Subcutaneous abdominal adipose tissue (tissue), 5 donors: ENCODE measurements at regions not wholly inside any gene's neighbourhood (a gene's known extent, or its start where the extent isn't known, plus 50 kb on each side); places are given as distances from the start of the nearest gene placed in this dataset.

Experiments used
- H3K27ac ChIP-seq: one replicate; pipeline ENCODE4 v1.7.0; 2013; ENCODE audit warnings: low read depth, mild to moderate bottlenecking, inconsistent platforms, low read length, moderate library complexity
- H3K27me3 ChIP-seq, 5 donors: one replicate each; pipeline ENCODE4 v1.7.0; 2013; ENCODE audit warnings: low read length in 5 of 5, inconsistent platforms in 1 of 5; ENCODE audit not compliant: control insufficient read depth in 5 of 5, insufficient read depth in 4 of 5
- H3K36me3 ChIP-seq, 5 donors: one replicate each; pipeline ENCODE4 v1.7.0; 2013; ENCODE audit warnings: low read length in 5 of 5; ENCODE audit not compliant: control insufficient read depth in 5 of 5, insufficient read depth in 5 of 5
- H3K4me1 ChIP-seq, 5 donors: one replicate each; pipeline ENCODE4 v1.7.0; 2013; ENCODE audit warnings: low read length in 5 of 5, mild to moderate bottlenecking in 3 of 5, moderate library complexity in 1 of 5; ENCODE audit not compliant: control insufficient read depth in 5 of 5, insufficient read depth in 5 of 5
- H3K4me3 ChIP-seq, 5 donors: one replicate each; pipeline ENCODE4 v1.7.0; 2013; ENCODE audit warnings: low read length in 5 of 5, low read depth in 1 of 5
- H3K9ac ChIP-seq, 5 donors: one replicate each; pipeline ENCODE4 v1.7.0; 2013; ENCODE audit warnings: low read length in 5 of 5, mild to moderate bottlenecking in 4 of 5, moderate library complexity in 3 of 5
- H3K9me3 ChIP-seq, 5 donors: one replicate each; pipeline ENCODE4 v1.7.0; 2013; ENCODE audit warnings: low read length in 5 of 5; ENCODE audit not compliant: control insufficient read depth in 5 of 5
- donor health status: healthy.
- donor health status: healthy.
- donor health status: healthy.
- donor health status: healthy.
- donor health status: healthy.

DNA sequence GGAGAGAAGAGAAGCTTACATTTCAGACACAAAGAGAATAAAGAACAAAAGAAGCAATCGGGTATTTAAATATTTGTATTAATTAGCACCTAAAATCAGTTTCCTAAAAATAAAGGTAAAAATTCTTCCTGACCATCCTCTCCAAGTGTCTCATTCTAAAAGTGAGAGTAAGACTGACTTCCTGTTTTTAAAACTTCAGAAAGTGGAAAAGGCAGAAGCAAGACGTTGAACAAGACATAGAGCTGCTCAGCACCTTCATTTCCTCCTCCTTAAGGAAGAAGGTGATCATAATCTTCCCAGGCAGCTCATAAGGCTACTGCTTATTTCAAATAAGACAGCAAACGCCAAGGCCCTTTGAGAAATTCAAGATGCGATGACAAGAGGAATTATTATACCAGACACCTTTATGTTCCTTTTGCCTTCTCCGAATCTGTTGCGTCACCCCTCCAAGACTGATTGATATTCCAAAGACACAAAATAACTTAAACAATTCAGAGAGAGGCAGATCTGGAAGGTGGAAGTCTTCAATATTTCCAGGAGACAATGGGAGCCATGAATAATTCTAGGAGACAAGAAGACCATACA lies 238.8 kb upstream of the TLE3 start:
- Histone ChIP-seq H3K9ac (no peak overlapping the region), H3K9me3 (peaks cover 6 to 12% (median 10%) of the 10 kb centered on the region in 5 donors), H3K4me3 (no peak overlapping the region), H3K27ac (no peak overlapping the region), H3K27me3 (peaks cover 0 to 3% (median 0%) of the 10 kb centered on the region in 5 donors), H3K36me3 (no peaks in the 10 kb centered on the region), H3K4me1 (peaks cover 0 to 9% (median 8%) of the 10 kb centered on the region in 5 donors)

DNA sequence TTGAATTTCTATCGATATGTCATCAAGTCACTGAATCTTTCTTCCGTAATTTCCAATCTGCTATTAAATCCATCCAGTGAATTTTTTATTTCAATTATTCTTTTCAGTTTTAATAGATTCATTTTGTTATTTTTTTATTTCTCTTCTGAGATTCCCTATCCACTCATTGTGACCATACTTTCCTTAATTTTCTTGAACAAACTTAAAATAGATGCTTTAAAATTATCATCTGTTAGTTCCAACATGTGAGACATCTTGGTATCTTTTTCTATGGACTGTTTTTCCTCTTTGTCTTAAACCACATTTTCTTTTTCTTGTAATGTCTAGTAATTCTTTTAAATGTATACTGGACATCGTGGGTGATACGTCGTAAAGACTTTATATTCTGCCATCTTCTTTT lies 236.6 kb upstream of the TLE3 start:
- peaks cover 0 to 3% (median 0%) of the 10 kb centered on the region in 5 donors for H3K27me3 ChIP-seq
- peaks cover 6 to 15% (median 12%) of the 10 kb centered on the region in 5 donors for H3K9me3 ChIP-seq
- H3K36me3 ChIP-seq = no peaks in the 10 kb centered on the region
- no peak overlapping the region for H3K4me3 ChIP-seq
- H3K27ac ChIP-seq = no peak overlapping the region
- H3K4me1 ChIP-seq = peaks cover 0 to 4% (median 0%) of the 10 kb centered on the region in 5 donors
- no peak overlapping the region for H3K9ac ChIP-seq

DNA sequence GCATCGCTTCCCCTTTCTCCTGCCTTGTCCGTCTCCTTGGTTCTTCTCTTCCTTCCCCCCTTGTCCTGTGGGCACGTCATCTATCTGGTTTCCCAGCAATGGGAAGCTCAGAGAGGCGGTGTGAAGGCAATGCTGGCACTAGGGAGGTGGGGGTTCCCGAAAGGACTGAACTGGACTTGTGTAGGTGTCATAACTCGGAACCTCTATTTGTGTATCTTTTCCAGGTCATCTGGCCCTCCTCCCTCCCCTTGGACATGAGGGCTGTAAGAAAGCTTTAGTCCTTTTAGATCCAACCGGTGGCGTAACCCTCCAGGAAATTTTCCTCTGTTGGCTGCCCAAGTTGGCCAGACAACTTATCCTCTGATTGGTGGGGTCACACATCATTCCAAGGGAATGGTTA lies 231.5 kb upstream of the TLE3 start:
- no peak overlapping the region for H3K4me3 ChIP-seq
- peaks cover 0 to 5% (median 2%) of the 10 kb centered on the region in 5 donors for H3K9me3 ChIP-seq
- peaks cover 2 to 27% (median 21%) of the 10 kb centered on the region in 5 donors for H3K4me1 ChIP-seq
- H3K27me3 ChIP-seq = no peaks in the 10 kb centered on the region
- H3K9ac ChIP-seq = no peak overlapping the region
- H3K36me3 ChIP-seq = no peaks in the 10 kb centered on the region
- no peak overlapping the region for H3K27ac ChIP-seq

DNA sequence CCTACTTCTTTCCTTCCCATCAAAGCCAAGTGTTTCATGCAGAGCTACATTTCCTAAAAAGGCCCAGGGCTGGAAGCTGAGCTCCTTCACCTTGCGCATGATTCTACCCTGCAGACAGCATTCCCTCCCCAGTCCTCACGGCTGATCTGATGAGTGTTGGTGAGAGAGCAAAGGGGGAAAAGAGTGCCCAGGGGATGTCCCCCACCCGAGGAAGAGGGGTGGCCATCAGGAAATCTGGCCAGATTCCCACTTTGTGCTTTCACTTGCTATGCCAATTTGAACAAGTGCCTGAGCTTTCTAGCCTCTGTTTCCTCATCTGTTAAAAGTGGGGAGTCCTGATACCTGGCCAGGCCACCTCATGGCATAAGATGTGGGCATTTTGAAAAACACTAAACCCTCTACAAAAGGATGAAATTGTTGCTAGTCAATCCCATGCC lies 231.0 kb upstream of the TLE3 start:
- Histone ChIP-seq H3K36me3 (no peaks in the 10 kb centered on the region), H3K27ac (no peak overlapping the region), H3K4me3 (no peak overlapping the region)

DNA sequence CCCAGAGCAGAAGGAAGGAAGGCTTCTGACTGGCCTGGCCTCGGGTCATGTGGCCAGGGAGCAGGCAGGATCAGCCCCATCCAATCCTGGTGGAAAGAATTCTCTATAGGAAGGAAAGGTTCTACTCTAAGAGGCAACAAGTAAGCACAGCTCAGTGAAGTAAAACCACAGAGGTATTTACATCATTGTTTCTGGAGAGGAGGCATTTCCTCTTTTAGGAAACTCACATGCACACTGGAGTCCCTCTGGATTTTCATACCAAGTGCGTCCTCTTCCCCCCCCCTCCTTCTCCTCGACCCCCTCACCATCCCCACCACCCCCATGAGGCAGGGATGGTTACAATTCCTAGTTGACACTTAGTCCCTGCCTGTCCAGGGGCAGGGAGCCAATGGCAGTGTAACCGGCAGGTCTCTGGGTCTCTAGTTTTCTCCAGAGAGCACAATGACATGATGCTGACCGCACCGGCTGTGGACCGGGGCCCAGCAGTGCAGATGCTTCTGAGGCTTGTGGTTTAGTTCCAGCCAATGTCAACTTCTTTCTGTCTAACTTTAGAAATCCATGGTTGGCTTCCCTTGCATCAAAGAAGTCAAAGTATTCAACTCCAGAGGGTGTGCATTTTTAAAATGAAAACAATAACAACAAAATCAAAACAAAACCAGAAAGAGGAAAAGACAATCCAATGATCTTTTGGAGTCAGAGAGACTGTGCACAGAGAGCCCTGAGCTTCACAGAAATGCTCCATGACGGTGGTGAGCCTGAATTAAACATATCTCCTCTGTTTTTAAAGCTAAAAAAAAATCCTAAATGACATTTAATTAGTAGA lies 230.3 kb upstream of the TLE3 start:
- Histone ChIP-seq H3K9me3 (peaks cover 0 to 4% (median 0%) of the 10 kb centered on the region in 5 donors), H3K9ac (no peak overlapping the region), H3K27ac (no peak overlapping the region), H3K4me1 (peaks cover 2 to 37% (median 30%) of the 10 kb centered on the region in 5 donors), H3K27me3 (no peaks in the 10 kb centered on the region), H3K36me3 (no peaks in the 10 kb centered on the region), H3K4me3 (no peak overlapping the region)

More for the DNA sequence above, 231.0 kb upstream of the TLE3 start:
- Histone ChIP-seq H3K9me3 (peaks cover 0 to 4% (median 0%) of the 10 kb centered on the region in 5 donors), H3K9ac (no peak overlapping the region), H3K4me1 (peaks cover 2 to 31% (median 24%) of the 10 kb centered on the region in 5 donors), H3K27me3 (no peaks in the 10 kb centered on the region)

DNA sequence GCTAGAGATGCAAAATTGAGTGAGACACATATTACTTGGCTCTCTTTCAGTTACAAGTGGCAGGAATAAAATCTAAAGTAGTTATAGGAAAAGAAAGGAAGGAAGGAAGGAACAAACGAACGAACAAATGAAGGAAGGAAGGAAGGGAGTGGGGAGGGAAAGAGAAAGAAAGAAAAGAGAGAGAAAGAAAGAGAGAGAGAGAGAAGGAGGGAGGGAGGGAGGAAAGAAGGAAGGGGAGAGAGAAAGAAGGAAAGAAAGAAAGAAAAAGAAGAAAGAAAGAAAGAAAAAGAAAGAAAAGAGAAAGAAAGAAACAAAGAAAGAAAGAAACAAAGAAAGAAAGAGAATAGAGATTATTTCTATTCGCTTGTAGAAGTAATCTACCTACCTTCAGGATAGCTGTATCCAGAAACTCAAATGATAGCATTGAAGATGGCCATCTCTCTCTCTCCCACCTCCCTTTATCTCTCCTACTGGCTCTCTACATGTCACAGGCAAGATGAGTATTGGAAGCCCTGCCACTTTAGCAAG lies 229.7 kb upstream of the TLE3 start:
- Histone ChIP-seq H3K4me1 (peaks cover 2 to 44% (median 37%) of the 10 kb centered on the region in 5 donors), H3K27ac (no peak overlapping the region), H3K27me3 (no peaks in the 10 kb centered on the region)

DNA sequence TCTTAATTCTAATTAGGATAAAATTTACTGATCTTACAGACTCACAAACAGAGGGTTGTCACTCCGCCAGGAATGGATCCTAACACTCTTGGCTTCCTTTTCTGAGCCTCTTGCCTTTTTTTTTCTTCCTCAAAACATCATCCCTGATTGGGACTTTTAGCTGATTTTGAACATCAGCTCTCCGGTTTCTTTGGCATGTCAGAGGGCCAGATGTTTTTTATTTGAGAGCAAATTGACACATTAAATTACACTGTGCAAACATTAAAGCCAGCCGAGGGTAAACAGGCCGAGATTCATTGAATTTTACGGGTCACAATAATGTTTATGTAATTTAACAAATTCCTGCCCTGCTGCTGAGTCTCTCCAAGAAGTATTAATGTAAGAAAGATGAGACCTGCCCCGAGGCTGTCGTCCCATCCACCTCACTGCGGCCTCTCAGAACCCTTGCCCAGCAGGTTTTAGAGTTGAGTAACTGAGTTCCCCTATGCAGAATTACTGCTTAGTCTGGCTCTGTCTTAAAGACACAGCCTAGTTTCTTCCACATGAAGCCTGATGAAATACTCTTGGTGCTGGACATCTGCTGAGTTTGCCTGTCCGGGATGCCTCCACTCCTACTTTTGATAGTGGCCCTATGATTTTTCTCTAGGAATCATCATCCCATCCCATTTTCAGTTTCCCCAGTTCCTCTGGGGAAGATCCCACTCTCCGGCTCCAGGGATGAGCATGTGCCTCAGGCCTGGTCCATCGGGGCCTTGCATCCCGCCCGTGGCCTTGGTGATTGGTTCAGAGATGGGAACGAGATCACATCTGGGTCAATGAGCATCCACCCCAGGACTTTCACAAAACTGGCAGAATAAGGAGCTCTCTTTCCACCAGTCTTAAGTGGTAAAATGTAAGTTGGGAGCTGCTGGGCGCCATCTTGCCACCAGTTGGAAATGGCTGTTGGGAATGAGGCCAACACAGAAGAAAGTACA lies 226.6 kb upstream of the TLE3 start:
- Histone ChIP-seq H3K9me3 (no peaks in the 10 kb centered on the region), H3K4me3 (no peak overlapping the region), H3K36me3 (no peaks in the 10 kb centered on the region), H3K9ac (no peak overlapping the region), H3K4me1 (peaks cover 18 to 75% (median 68%) of the 10 kb centered on the region in 5 donors), H3K27ac (peak overlapping the region; percentile 11), H3K27me3 (no peaks in the 10 kb centered on the region)

More for the DNA sequence above, 229.7 kb upstream of the TLE3 start:
- Histone ChIP-seq H3K9me3 (peaks cover 0 to 4% (median 0%) of the 10 kb centered on the region in 5 donors), H3K36me3 (no peaks in the 10 kb centered on the region), H3K4me3 (no peak overlapping the region), H3K9ac (no peak overlapping the region)

DNA sequence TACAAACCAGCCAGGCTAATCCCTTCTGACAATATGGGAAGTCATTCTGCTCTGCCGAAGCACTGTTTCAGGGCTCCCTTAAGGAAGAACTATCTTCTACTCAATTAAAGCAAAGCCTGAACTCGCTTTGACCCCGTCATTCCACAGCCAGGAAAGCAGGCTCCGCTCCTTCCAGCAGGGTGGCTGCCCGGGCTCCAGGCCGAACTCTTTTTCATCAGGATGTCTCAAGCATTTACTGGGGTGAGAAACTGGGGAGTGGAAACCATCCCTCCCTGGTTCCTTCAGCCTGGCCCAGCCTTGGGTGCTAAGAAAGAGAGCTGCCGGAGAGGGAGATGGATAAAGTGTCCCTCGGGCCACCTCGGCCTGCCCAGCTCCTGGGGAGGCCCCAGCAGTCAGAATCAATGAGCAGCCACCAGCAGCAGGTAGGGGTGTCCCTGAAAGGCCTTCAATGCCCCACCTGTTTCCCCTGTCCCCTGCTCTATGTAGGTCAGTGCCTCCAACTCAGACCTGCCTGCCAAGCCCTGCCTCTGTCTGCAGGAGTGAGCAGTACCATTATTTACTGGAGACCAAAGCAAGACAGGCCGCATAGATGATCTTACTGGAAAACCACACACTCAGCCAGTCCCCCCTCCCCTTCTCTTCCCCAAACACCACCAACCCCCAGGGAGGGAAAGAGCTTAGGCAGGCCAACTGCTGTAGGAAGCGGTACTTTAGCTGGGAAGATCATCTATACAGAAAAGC lies 225.6 kb upstream of the TLE3 start:
- Histone ChIP-seq H3K9me3 (no peaks in the 10 kb centered on the region), H3K36me3 (no peaks in the 10 kb centered on the region), H3K9ac (peak overlapping the region in 1 of 5 donors; percentile 57), H3K4me1 (peaks cover 19 to 75% (median 69%) of the 10 kb centered on the region in 5 donors), H3K27ac (peak overlapping the region; percentile 11), H3K4me3 (peak overlapping the region in 1 of 5 donors; percentile 6), H3K27me3 (no peaks in the 10 kb centered on the region)
